Naive thymus-derived CD4-positive, alpha-beta T cell (primary cell): ENCODE measurements at regions not wholly inside any gene's neighbourhood (a gene's known extent, or its start where the extent isn't known, plus 50 kb on each side); places are given as distances from the start of the nearest gene placed in this dataset.

Experiments used
- ATAC-seq: fragments of 150-1000 bp; cut with Tn5 transposase; 2 replicates; pipeline ENCODE4 v1.10.0; 2021; ENCODE audit warnings: mild to moderate bottlenecking, moderate library complexity
- CTCF ChIA-PET: fragments of 350-600 bp; sonication (Branson Sonifier 250); formaldehyde crosslinking; loops from one replicate; lab custom pipeline; 2021; ENCODE audit warnings: antibody characterized with exemption; lab: Charles Lee
- POLR2A ChIA-PET: fragments of 350-600 bp; sonication (Branson Sonifier 250); formaldehyde crosslinking; loops from one replicate; lab custom pipeline; 2021; ENCODE audit warnings: antibody characterized with exemption, inconsistent platforms; lab: Charles Lee
- DNase-seq, 9 donors: peaks; one replicate each; pipeline versions ENCODE4 v3.0.0 to v3.0.0-alpha.2; 2020 to 2022; ENCODE audit warnings: mixed read lengths in 1 of 9
- H3K27ac ChIP-seq: one replicate; pipeline ENCODE4 v1.7.0; 2013; ENCODE audit warnings: mild to moderate bottlenecking, low read depth, low read length, moderate library complexity
- H3K27me3 ChIP-seq, 2 donors: one replicate each; pipeline ENCODE4 v1.7.0; 2013; ENCODE audit warnings: low read length in 2 of 2, mild to moderate bottlenecking in 2 of 2, moderate library complexity in 2 of 2; ENCODE audit not compliant: control insufficient read depth in 2 of 2, insufficient read depth in 2 of 2
- H3K36me3 ChIP-seq, 3 experiments: 1 replicate in 2 of 3; 2 replicates in 1 of 3; pipeline ENCODE4 v1.7.0; 2013; ENCODE audit warnings: low read length in 3 of 3, mild to moderate bottlenecking in 3 of 3, moderate library complexity in 1 of 3; ENCODE audit not compliant: insufficient read depth in 3 of 3, control insufficient read depth in 2 of 3
- H3K4me1 ChIP-seq, 2 donors: one replicate each; pipeline ENCODE4 v1.7.0; 2013; ENCODE audit warnings: low read length in 2 of 2, mild to moderate bottlenecking in 2 of 2, moderate library complexity in 1 of 2; ENCODE audit not compliant: control insufficient read depth in 2 of 2, insufficient read depth in 2 of 2
- H3K4me3 ChIP-seq: 2 replicates; pipeline ENCODE4 v1.7.0; 2013; ENCODE audit warnings: mild to moderate bottlenecking, low read length
- H3K9me3 ChIP-seq, 3 experiments: 1 replicate in 2 of 3; 2 replicates in 1 of 3; pipeline ENCODE4 v1.7.0; 2013; ENCODE audit warnings: low read length in 3 of 3; ENCODE audit not compliant: control insufficient read depth in 2 of 3
- H3K27ac Mint-ChIP-seq, 9 donors: one replicate each; pipeline ENCODE4 v1.8.0; 2020 to 2022; ENCODE audit warnings: mixed read lengths in 9 of 9, mild to moderate bottlenecking in 8 of 9, moderate library complexity in 5 of 9, inconsistent platforms in 2 of 9
- H3K27me3 Mint-ChIP-seq, 5 donors: one replicate each; pipeline ENCODE4 v1.8.0; 2021 to 2022; ENCODE audit warnings: mixed read lengths in 5 of 5, mild to moderate bottlenecking in 1 of 5
- H3K36me3 Mint-ChIP-seq, 5 donors: one replicate each; pipeline ENCODE4 v1.8.0; 2020 to 2022; ENCODE audit warnings: mixed read lengths in 5 of 5, mild to moderate bottlenecking in 3 of 5, inconsistent platforms in 1 of 5
- H3K4me1 Mint-ChIP-seq, 7 donors: one replicate each; pipeline ENCODE4 v1.8.0; 2020 to 2022; ENCODE audit warnings: mixed read lengths in 7 of 7, mild to moderate bottlenecking in 3 of 7, inconsistent platforms in 1 of 7
- H3K4me3 Mint-ChIP-seq, 10 donors: one replicate each; pipeline ENCODE4 v1.8.0; 2020 to 2022; ENCODE audit warnings: mild to moderate bottlenecking in 10 of 10, mixed read lengths in 10 of 10, moderate library complexity in 6 of 10, inconsistent platforms in 2 of 10
- H3K9me3 Mint-ChIP-seq, 11 donors: one replicate each; pipeline ENCODE4 v1.8.0; 2020 to 2022; ENCODE audit warnings: mixed read lengths in 11 of 11, mild to moderate bottlenecking in 4 of 11, inconsistent platforms in 1 of 11, moderate library complexity in 1 of 11
- intact Hi-C, 2 donors: fragments of 100-400 bp; cut with micrococcal nuclease; formaldehyde crosslinking; loops; one replicate each; pipeline ENCODE4 v1.15.1; 2023

DNA sequence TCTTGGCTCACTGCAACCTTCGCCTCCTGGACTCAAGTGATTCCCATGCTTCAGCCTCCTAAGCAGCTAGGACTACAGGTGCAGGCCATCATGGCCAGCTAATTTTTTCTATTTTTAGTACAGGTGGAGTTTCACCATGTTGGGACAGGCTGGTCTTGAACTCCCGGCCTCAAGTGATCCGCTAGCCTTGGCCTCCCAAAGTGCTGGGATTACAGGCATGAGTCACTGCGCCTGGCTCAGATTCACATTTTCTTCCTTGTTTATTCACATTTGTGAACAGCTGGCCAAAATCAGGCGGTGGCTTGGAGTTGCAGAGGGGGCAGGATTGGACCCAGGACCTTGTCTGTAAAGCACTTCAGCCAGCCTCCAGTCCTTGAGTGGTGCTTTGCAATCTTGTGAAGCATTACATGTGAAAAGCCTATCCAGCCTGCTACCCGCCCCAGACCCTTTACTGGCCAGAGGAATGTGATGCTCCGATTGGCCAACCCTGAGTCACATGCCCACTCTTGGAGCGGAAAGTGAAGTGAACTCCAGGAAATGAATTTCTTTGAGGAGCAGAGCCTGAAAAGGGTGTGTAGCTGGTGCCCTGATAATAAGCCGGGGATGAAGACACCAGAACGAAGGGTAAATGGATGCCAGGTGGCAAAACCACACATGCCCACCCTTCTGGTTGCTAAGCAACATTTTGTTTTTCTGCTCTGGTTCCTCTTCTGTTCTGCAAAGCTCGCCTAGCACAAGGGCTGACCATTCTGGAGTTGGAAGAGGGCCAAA, 62.6 kb upstream of the PTPRJ start:
- H3K27ac Mint-ChIP-seq: peak overlapping the region; percentile 4 to 86 (median 60)
- no peaks in the 10 kb centered on the region for H3K36me3 ChIP-seq
- H3K36me3 Mint-ChIP-seq: peaks cover 0 to 2% (median 0%) of the 10 kb centered on the region in 5 donors
- H3K27me3 Mint-ChIP-seq: no peaks in the 10 kb centered on the region
- intact Hi-C loops: no loop called here
- ChIA-PET CTCF (no interaction called here), POLR2A (interaction anchor here (0.6 kb wide), 1 partner anchor 51 kb away, joined by 3 read pairs; no protein-coding TSS in a partner anchor)
- H3K9me3 ChIP-seq: no peaks in the 10 kb centered on the region
- DNase-seq (no peak), ATAC-seq (peak; percentile 71)
- H3K4me1 ChIP-seq: peaks cover 39 to 42% of the 10 kb centered on the region in 2 donors
- H3K4me3 ChIP-seq: no peak overlapping the region
- H3K9me3 Mint-ChIP-seq: no peaks in the 10 kb centered on the region
- peaks cover 27 to 77% (median 65%) of the 10 kb centered on the region in 7 donors for H3K4me1 Mint-ChIP-seq
- H3K27me3 ChIP-seq: no peaks in the 10 kb centered on the region
- H3K27ac ChIP-seq: no peak overlapping the region
- peak overlapping the region in 1 of 10 donors; percentile 24 for H3K4me3 Mint-ChIP-seq

GRCh38 chr11:47916361-47916841, 64.0 kb upstream of the PTPRJ start:
- H3K27me3 ChIP-seq: no peaks in the 10 kb centered on the region
- H3K4me3 ChIP-seq: no peak overlapping the region
- Mint-ChIP-seq H3K27ac (peak overlapping the region; percentile 43 to 89 (median 67)), H3K4me3 (peak overlapping the region in 3 of 10 donors; percentile 25 to 61 (median 28)), H3K4me1 (peaks cover 28 to 70% (median 64%) of the 10 kb centered on the region in 7 donors), H3K9me3 (no peaks in the 10 kb centered on the region), H3K27me3 (peaks cover 0 to 3% (median 0%) of the 10 kb centered on the region in 5 donors), H3K36me3 (peaks cover 0 to 2% (median 0%) of the 10 kb centered on the region in 5 donors)
- H3K36me3 ChIP-seq: no peaks in the 10 kb centered on the region
- ATAC-seq (no peak), DNase-seq (no peak)
- peaks cover 39 to 41% of the 10 kb centered on the region in 2 donors for H3K4me1 ChIP-seq
- intact Hi-C loops: no loop called here
- no peak overlapping the region for H3K27ac ChIP-seq
- ChIA-PET CTCF (no interaction called here), POLR2A (interaction anchor here (1.1 kb wide), 1 partner anchor 9 kb away, joined by 3 read pairs; no protein-coding TSS in a partner anchor)
- H3K9me3 ChIP-seq: no peaks in the 10 kb centered on the region

DNA sequence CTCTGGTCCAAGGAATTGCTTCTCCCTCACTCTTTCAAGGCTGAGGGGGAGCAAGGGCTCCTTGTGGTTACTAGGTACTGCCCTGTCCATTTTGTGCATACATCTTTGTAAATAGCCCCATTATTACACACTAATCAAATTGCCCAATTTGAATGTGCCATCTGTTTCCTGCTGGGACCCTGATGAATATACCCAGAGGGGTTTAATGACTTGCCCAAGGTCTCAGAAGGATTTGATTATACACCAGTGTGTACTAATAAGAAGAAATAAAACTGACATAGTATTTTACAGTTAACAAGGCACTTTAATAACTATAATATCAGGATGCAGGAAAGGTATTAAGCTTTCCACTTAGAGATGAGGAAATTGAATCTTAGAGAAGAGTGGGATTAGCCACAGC, 64.6 kb upstream of the PTPRJ start:
- Histone ChIP-seq H3K4me3 (no peak overlapping the region), H3K9me3 (no peaks in the 10 kb centered on the region), H3K4me1 (peaks cover 33 to 35% of the 10 kb centered on the region in 2 donors), H3K36me3 (no peaks in the 10 kb centered on the region), H3K27ac (no peak overlapping the region), H3K27me3 (no peaks in the 10 kb centered on the region)
- ATAC-seq: no peak
- Mint-ChIP-seq H3K27ac (peak overlapping the region in 7 of 9 donors; percentile 66 to 89 (median 81)), H3K9me3 (no peaks in the 10 kb centered on the region), H3K4me3 (peak overlapping the region in 7 of 10 donors; percentile 35 to 80 (median 60)), H3K27me3 (peaks cover 0 to 3% (median 0%) of the 10 kb centered on the region in 5 donors), H3K4me1 (peaks cover 24 to 64% (median 57%) of the 10 kb centered on the region in 7 donors), H3K36me3 (no peaks in the 10 kb centered on the region)
- ChIA-PET CTCF (no interaction called here), POLR2A (interaction anchor here (0.6 kb wide), 1 partner anchor 8 kb away, joined by 4 read pairs; no protein-coding TSS in a partner anchor)
- intact Hi-C loops: no loop called here
- DNase-seq: no peak

DNA sequence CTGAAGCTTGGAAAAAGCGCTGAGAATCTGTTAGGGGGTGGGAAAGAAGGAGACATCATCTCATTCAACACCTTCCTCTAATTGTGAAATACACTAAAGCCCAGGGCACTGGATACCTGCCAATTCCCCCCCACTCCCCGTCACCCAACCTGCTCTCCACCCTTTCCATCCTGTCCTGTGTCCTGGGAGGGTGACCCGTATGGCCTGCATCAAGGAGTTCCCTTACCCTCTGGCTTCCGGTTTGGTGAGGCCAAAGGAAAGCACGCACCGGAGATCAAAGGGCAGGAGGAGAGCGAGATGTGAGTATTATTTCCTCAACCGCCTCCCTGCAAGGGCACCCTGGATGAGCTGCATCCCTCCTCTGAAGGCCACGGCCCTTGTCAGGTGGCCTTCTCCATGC, 65.0 kb upstream of the PTPRJ start:
- H3K4me1 Mint-ChIP-seq: peaks cover 20 to 60% (median 53%) of the 10 kb centered on the region in 7 donors
- H3K36me3 ChIP-seq: no peaks in the 10 kb centered on the region
- H3K9me3 ChIP-seq: no peaks in the 10 kb centered on the region
- no peak for ATAC-seq
- DNase-seq: peak in 4 of 9 donors; percentile 11 to 17 (median 16)
- intact Hi-C loops: no loop called here
- H3K36me3 Mint-ChIP-seq: no peaks in the 10 kb centered on the region
- peaks cover 29 to 31% of the 10 kb centered on the region in 2 donors for H3K4me1 ChIP-seq
- H3K27me3 ChIP-seq: no peaks in the 10 kb centered on the region
- ChIA-PET CTCF (interaction anchor here (0.6 kb wide), 1 partner anchor 183 kb away, joined by 3 read pairs; no protein-coding TSS in a partner anchor), POLR2A (interaction anchor here (0.6 kb wide), 1 partner anchor 8 kb away, joined by 4 read pairs; no protein-coding TSS in a partner anchor)
- peaks cover 0 to 3% (median 0%) of the 10 kb centered on the region in 5 donors for H3K27me3 Mint-ChIP-seq
- peak overlapping the region in 7 of 10 donors; percentile 35 to 80 (median 60) for H3K4me3 Mint-ChIP-seq
- no peak overlapping the region for H3K27ac ChIP-seq
- H3K4me3 ChIP-seq: no peak overlapping the region
- no peaks in the 10 kb centered on the region for H3K9me3 Mint-ChIP-seq
- H3K27ac Mint-ChIP-seq: peak overlapping the region in 6 of 9 donors; percentile 54 to 87 (median 72)

- intact Hi-C loops: no loop called here
- ATAC-seq (no peak), DNase-seq (no peak)
- Mint-ChIP-seq H3K4me3 (peak overlapping the region in 1 of 10 donors; percentile 53), H3K27ac (peak overlapping the region in 2 of 9 donors; percentile 48 to 87), H3K36me3 (no peaks in the 10 kb centered on the region), H3K4me1 (peaks cover 14 to 53% (median 47%) of the 10 kb centered on the region in 7 donors), H3K27me3 (peaks cover 0 to 3% (median 0%) of the 10 kb centered on the region in 5 donors), H3K9me3 (no peaks in the 10 kb centered on the region)
- Histone ChIP-seq H3K36me3 (no peaks in the 10 kb centered on the region), H3K9me3 (no peaks in the 10 kb centered on the region), H3K4me1 (peaks cover 22 to 25% of the 10 kb centered on the region in 2 donors), H3K27ac (no peak overlapping the region), H3K27me3 (no peaks in the 10 kb centered on the region), H3K4me3 (no peak overlapping the region)
- CTCF ChIA-PET: interaction anchor here (0.6 kb wide), 1 partner anchor 184 kb away, joined by 3 read pairs; no protein-coding TSS in a partner anchor
- POLR2A ChIA-PET: interaction anchor here (1.3 kb wide), 1 partner anchor 12 kb away, joined by 5 read pairs; no protein-coding TSS in a partner anchor
Observed at GRCh38 chr11:47914743-47915142, 65.6 kb upstream of the PTPRJ start.

GRCh38 chr11:47913529-47914244, 65.5 kb upstream of the NUP160 start:
- peak overlapping the region in 3 of 9 donors; percentile 4 to 42 (median 5) for H3K27ac Mint-ChIP-seq
- peaks cover 0 to 3% (median 0%) of the 10 kb centered on the region in 5 donors for H3K27me3 Mint-ChIP-seq
- intact Hi-C loops: no loop called here
- H3K36me3 Mint-ChIP-seq: no peaks in the 10 kb centered on the region
- no peak overlapping the region for H3K27ac ChIP-seq
- ATAC-seq: no peak
- no peak overlapping the region for H3K4me3 ChIP-seq
- peaks cover 16 to 17% of the 10 kb centered on the region in 2 donors for H3K4me1 ChIP-seq
- H3K4me3 Mint-ChIP-seq: no peak overlapping the region
- no peaks in the 10 kb centered on the region for H3K27me3 ChIP-seq
- POLR2A ChIA-PET: interaction anchor here (1.3 kb wide), 1 partner anchor 13 kb away, joined by 5 read pairs; no protein-coding TSS in a partner anchor
- no peaks in the 10 kb centered on the region for H3K36me3 ChIP-seq
- CTCF ChIA-PET: interaction anchor here (0.5 to 0.7 kb wide), 2 partner anchors 25 to 42 kb away, joined by 4 to 7 read pairs; no protein-coding TSS in a partner anchor
- H3K9me3 Mint-ChIP-seq: no peaks in the 10 kb centered on the region
- peaks cover 5 to 43% (median 36%) of the 10 kb centered on the region in 7 donors for H3K4me1 Mint-ChIP-seq
- DNase-seq: no peak
- no peaks in the 10 kb centered on the region for H3K9me3 ChIP-seq
